HCEC 1CT (cell line): ENCODE measurements at regions not wholly inside any gene's neighbourhood (a gene's known extent, or its start where the extent isn't known, plus 50 kb on each side); places are given as distances from the start of the nearest gene placed in this dataset.

Experiments used
- DNase-seq: peaks from one replicate; pipeline ENCODE4 v3.0.0-alpha.2; 2017

GRCh38 chr3:193970773-193971206, 165.2 kb upstream of the HES1 start:
- DNase-seq, result no peak

- DNase-seq, result no peak
Observed at GRCh38 chr3:193971261-193971751, 164.6 kb upstream of the HES1 start.

GRCh38 chr3:193971966-193972365, 164.0 kb upstream of the HES1 start:
- DNase-seq, result no peak

- no peak for DNase-seq
Observed at GRCh38 chr3:193972832-193973231, 163.1 kb upstream of the HES1 start.

- no peak for DNase-seq
Observed at GRCh38 chr3:193974191-193974652, 161.7 kb upstream of the HES1 start.

GRCh38 chr3:193974671-193975535, 161.0 kb upstream of the HES1 start:
- DNase-seq, result no peak

GRCh38 chr3:193977622-193978021, 158.3 kb upstream of the HES1 start:
- no peak for DNase-seq

- DNase-seq, result no peak
Observed at GRCh38 chr3:193978030-193978429, 157.9 kb upstream of the HES1 start.

- DNase-seq, result no peak
Observed at GRCh38 chr3:193978486-193978885, 157.5 kb upstream of the HES1 start.

- DNase-seq, result no peak
Observed at GRCh38 chr3:193980326-193980725, 155.6 kb upstream of the HES1 start.

- no peak for DNase-seq
Observed at GRCh38 chr3:193980905-193981304, 155.0 kb upstream of the HES1 start.

GRCh38 chr3:193981504-193981903, 154.4 kb upstream of the HES1 start:
- no peak for DNase-seq

- no peak for DNase-seq
Observed at GRCh38 chr3:193982258-193982659, 153.7 kb upstream of the HES1 start.

GRCh38 chr3:193983846-193984818, 151.8 kb upstream of the HES1 start:
- DNase-seq, result no peak

GRCh38 chr3:193984876-193985275, 151.1 kb upstream of the HES1 start:
- DNase-seq, result no peak

- no peak for DNase-seq
Observed at GRCh38 chr3:193987186-193987585, 148.8 kb upstream of the HES1 start.

GRCh38 chr3:193989186-193989585, 146.8 kb upstream of the HES1 start:
- no peak for DNase-seq

- DNase-seq, result no peak
Observed at GRCh38 chr3:193991666-193992424, 144.1 kb upstream of the HES1 start.

- no peak for DNase-seq
Observed at GRCh38 chr3:193992425-193993037, 143.4 kb upstream of the HES1 start.

GRCh38 chr3:193996221-193996620, 139.7 kb upstream of the HES1 start:
- no peak for DNase-seq

GRCh38 chr3:193996641-193997089, 139.3 kb upstream of the HES1 start:
- no peak for DNase-seq
